Gastrocnemius medialis (tissue), 4 donors: ENCODE measurements at regions not wholly inside any gene's neighbourhood (a gene's known extent, or its start where the extent isn't known, plus 50 kb on each side); places are given as distances from the start of the nearest gene placed in this dataset.

Source experiments
- CTCF ChIP-seq, 5 experiments: fragments of 450-650 bp in 3 of 5; fragments of 200-600 bp in 2 of 5; sonication (generic) in 2 of 5; IDR thresholded peaks in 4 of 5; conservative IDR thresholded peaks in 1 of 5; 1 replicate in 4 of 5; 2 replicates in 1 of 5; pipeline ENCODE4 v1.5.1; 2016 to 2019; ENCODE audit warnings: antibody characterized with exemption in 5 of 5, mild to moderate bottlenecking in 3 of 5, moderate library complexity in 3 of 5
- POLR2A ChIP-seq, 2 donors: fragments of 450-650 bp; IDR thresholded peaks; one replicate each; pipeline ENCODE4 v1.6.1; 2017; ENCODE audit warnings: antibody characterized with exemption in 2 of 2, mild to moderate bottlenecking in 2 of 2, moderate library complexity in 2 of 2

DNA sequence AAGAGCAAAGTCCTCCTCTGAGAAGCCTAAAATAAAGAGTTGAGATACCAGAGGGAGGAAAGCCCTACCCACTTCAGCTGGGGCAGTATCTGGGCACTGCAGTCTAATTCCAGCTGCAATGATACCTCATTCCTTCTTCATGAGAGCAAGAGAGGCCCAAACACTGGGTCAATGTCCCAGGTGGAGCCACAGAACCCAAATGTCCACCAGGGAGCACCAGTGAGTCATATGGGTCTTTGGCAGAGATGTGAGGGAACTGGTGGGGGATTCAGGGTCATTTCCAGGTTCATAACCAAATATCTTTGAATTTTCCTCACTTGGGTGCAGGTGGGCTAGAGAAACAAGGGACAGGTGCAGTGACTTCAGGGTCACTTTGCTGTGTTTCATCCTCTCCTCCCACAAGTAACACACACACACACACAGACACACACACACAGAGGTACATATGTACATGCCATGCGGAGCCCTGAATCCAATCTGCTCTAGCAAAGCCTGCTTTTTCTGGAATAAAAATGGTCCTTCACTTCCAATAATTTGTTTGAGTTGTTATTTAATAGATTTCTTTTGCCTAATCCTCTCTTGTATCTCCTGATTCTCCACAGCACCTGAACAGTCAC is 585.4 kb downstream of the SOX6 start:
- TF ChIP-seq POLR2A (IDR thresholded peaks at IDR 0.05) = no peak
- peak; percentile 8 to 62 (median 34) for TF ChIP-seq CTCF (IDR thresholded peaks at IDR 0.05 in 4 of 5, conservative IDR thresholded peaks at IDR 0.05 in 1 of 5)
